GM12878 (cell line): ENCODE measurements at regions not wholly inside any gene's neighbourhood (a gene's known extent, or its start where the extent isn't known, plus 50 kb on each side); places are given as distances from the start of the nearest gene placed in this dataset.

Source experiments
- ATAC-seq: fragments of 200-7000 bp; cut with Tn5 transposase; 3 replicates; pipeline ENCODE4 v1.9.1; 2020; ENCODE audit warnings: mild to moderate bottlenecking, moderate library complexity
- BruUV-seq: library from RNA; stranded (reverse); fragments of 400-500 nt; replicated peaks from 2 replicates; lab custom pipeline; 2021; lab: Mats Ljungman, UMichigan
- CTCF ChIA-PET: fragments of 300-600 bp; sonication (Branson Sonifier 250); formaldehyde crosslinking; extraction: SDS; loops from one replicate; lab custom pipeline; 2021; ENCODE audit warnings: inconsistent platforms; lab: Yijun Ruan, JAX
- POLR2A ChIA-PET: fragments of 350-600 bp; formaldehyde crosslinking; extraction: SDS; loops from one replicate; lab custom pipeline; 2021; ENCODE audit warnings: inconsistent platforms; lab: Charles Lee
- RAD21 ChIA-PET: fragments of 300-600 bp; sonication (Branson Sonifier 250); formaldehyde crosslinking; loops from one replicate; lab custom pipeline; 2023; ENCODE audit warnings: antibody characterized with exemption; ENCODE audit not compliant: unreplicated experiment; lab: Charles Lee
- SMC1A ChIA-PET: fragments of 300-600 bp; sonication (Branson Sonifier 250); formaldehyde crosslinking; loops from one replicate; lab custom pipeline; 2023; ENCODE audit not compliant: unreplicated experiment, uncharacterized antibody; lab: Charles Lee
- DNase-seq: peaks from one replicate; pipeline ENCODE4 v3.0.0-alpha.2; 2011; ENCODE audit warnings: low read depth, low spot score
- FAIRE-seq: peaks from 3 replicates; lab custom pipeline; 2011; peaks lifted over from hg19 to GRCh38; lab: Jason Lieb, UNC
- H2AFZ ChIP-seq: 2 replicates; pipeline ENCODE4 v1.6.0; 2011; ENCODE audit warnings: low read depth, low read length, control low read depth; ENCODE audit not compliant: control insufficient read depth
- H3K27ac ChIP-seq: 2 replicates; pipeline ENCODE4 v1.5.1; 2011; ENCODE audit warnings: control low read depth; ENCODE audit not compliant: control insufficient read depth, insufficient read depth
- H3K27me3 ChIP-seq, 2 experiments: replicated peaks in 1 of 2; 2 replicates each; pipeline versions ENCODE4 v1.6.0 to v1.6.1; 2011; ENCODE audit warnings: low read length in 1 of 2; ENCODE audit not compliant: control insufficient read depth in 2 of 2, insufficient read depth in 2 of 2
- H3K36me3 ChIP-seq, 2 experiments: 2 replicates each; pipeline ENCODE4 v1.5.1; 2011; ENCODE audit warnings: low read length in 1 of 2; ENCODE audit not compliant: control insufficient read depth in 2 of 2, insufficient read depth in 2 of 2
- H3K4me1 ChIP-seq: 2 replicates; pipeline ENCODE4 v1.6.1; 2011; ENCODE audit warnings: mild to moderate bottlenecking, low read length, moderate library complexity, mixed read lengths; ENCODE audit not compliant: control insufficient read depth, insufficient read depth
- H3K4me2 ChIP-seq: 2 replicates; pipeline ENCODE4 v1.6.0; 2011; ENCODE audit warnings: control low read depth; ENCODE audit not compliant: control insufficient read depth, insufficient read depth
- H3K4me3 ChIP-seq: fragments of 200-600 bp; sonication (generic); 2 replicates; pipeline ENCODE4 v1.5.1; 2016
- H3K79me2 ChIP-seq: 2 replicates; pipeline ENCODE4 v1.6.0; 2011; ENCODE audit warnings: low read length; ENCODE audit not compliant: control insufficient read depth, insufficient read depth
- H3K9ac ChIP-seq: 2 replicates; pipeline ENCODE4 v1.8.0; 2011; ENCODE audit warnings: low read length, control low read depth, mixed read lengths; ENCODE audit not compliant: control insufficient read depth, insufficient read depth
- H3K9me3 ChIP-seq: replicated peaks from 3 replicates; pipeline ENCODE4 v1.5.1; 2011; ENCODE audit warnings: mild to moderate bottlenecking, low read length; ENCODE audit not compliant: control insufficient read depth, insufficient read depth
- H4K20me1 ChIP-seq: 2 replicates; pipeline ENCODE4 v1.6.0; 2011; ENCODE audit not compliant: control insufficient read depth, insufficient read depth
- ATF7 ChIP-seq: fragments of 450-650 bp; IDR thresholded peaks from 2 replicates; pipeline ENCODE4 v1.6.1; 2016; ENCODE audit warnings: low read depth, mild to moderate bottlenecking
- CHD2 ChIP-seq: IDR thresholded peaks from 2 replicates; pipeline ENCODE4 v1.6.1; 2011; ENCODE audit warnings: low read depth, low read length, improper control_type of control experiment, borderline replicate concordance
- EGR1 ChIP-seq, 2 experiments: IDR thresholded peaks; 1 replicate in 1 of 2; 2 replicates in 1 of 2; pipeline ENCODE4 v1.6.1; 2011 to 2012; ENCODE audit warnings: low read depth in 2 of 2, low read length in 2 of 2, borderline replicate concordance in 1 of 2, mild to moderate bottlenecking in 1 of 2, moderate library complexity in 1 of 2
- IKZF2 ChIP-seq, 2 experiments: fragments of 450-650 bp; IDR thresholded peaks; 2 replicates each; pipeline ENCODE4 v1.6.1; 2017; ENCODE audit warnings: mild to moderate bottlenecking in 2 of 2, moderate library complexity in 2 of 2
- MEF2A ChIP-seq: IDR thresholded peaks from 2 replicates; pipeline ENCODE4 v1.6.1; 2011; ENCODE audit warnings: low read depth, mild to moderate bottlenecking, low read length, moderate library complexity; ENCODE audit not compliant: insufficient read depth
- MYC ChIP-seq: IDR thresholded peaks from 2 replicates; pipeline ENCODE4 v1.6.1; 2011; ENCODE audit warnings: mild to moderate bottlenecking, low read length, moderate library complexity, inconsistent platforms; ENCODE audit not compliant: insufficient read depth, insufficient replicate concordance, insufficient read length, severe bottlenecking
- RBBP5 ChIP-seq: fragments of 200-600 bp; sonication (generic); conservative IDR thresholded peaks from 2 replicates; pipeline ENCODE4 v1.6.1; 2016
- SREBF1 ChIP-seq: IDR thresholded peaks from 2 replicates; pipeline ENCODE4 v1.6.1; 2012; ENCODE audit warnings: mild to moderate bottlenecking, low read length
- ZZZ3 ChIP-seq: IDR thresholded peaks from 2 replicates; pipeline ENCODE4 v1.6.1; 2011; ENCODE audit warnings: low read depth; ENCODE audit not compliant: control insufficient read depth, insufficient read length
- WGBS: methylation state at CpG from one replicate; pipeline ENCODE4 v1.1.6; 2016; ENCODE audit warnings: low lambda C conversion rate; ENCODE audit not compliant: insufficient replicate concordance, insufficient coverage; ENCODE audit errors: missing lambda C conversion rate; 5-methylcytosine and 5-hydroxymethylcytosine counted together
- in situ Hi-C: fragments of 300-500 bp; cut with MboI; formaldehyde crosslinking; loops from 9 replicates; pipeline ENCODE4 v1.14.3; 2018; ENCODE audit warnings: mixed read lengths
- intact Hi-C: fragments of 100-400 bp; cut with micrococcal nuclease; formaldehyde crosslinking; loops from one replicate; pipeline ENCODE4 v1.14.2; 2022; ENCODE audit not compliant: unreplicated experiment
- TF ChIP-seq, protein P1 (sequence below): fragments of 450-650 bp; IDR thresholded peaks from 2 replicates; pipeline ENCODE4 v1.6.1; 2016; ENCODE audit warnings: mild to moderate bottlenecking

DNA sequence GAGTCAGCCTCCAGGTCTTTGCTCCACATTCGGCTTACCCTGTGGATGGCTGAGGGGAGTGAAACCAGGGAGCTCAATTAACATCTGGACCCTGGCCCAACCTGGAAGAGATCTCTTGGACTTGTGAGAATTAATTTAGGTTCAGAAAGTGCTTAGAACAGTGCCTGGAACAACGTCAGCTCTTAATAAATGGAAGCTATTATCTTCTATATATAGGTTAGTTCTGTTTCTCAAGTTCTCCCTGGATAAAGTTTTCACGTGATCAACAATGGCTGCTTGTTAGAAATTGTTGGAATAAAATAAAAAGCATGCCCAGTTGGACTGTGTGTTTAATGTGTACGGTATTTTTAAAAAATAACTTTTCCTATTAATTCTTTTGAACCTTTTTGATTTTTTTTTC, 80.8 kb downstream of the TRIML1 start:
- Histone ChIP-seq H2AFZ (no peak overlapping the region), H3K4me3 (no peak overlapping the region), H3K9ac (no peak overlapping the region), H3K9me3 (no peaks in the 10 kb centered on the region), H3K36me3 (no peaks in the 10 kb centered on the region), H3K79me2 (no peaks in the 10 kb centered on the region), H3K27me3 (no peaks in the 10 kb centered on the region), H3K27ac (no peak overlapping the region), H3K4me2 (no peak overlapping the region), H4K20me1 (no peaks in the 10 kb centered on the region), H3K4me1 (no peaks in the 10 kb centered on the region)
- SMC1A ChIA-PET: no interaction called here
- POLR2A ChIA-PET: no interaction called here
- RAD21 ChIA-PET: no interaction called here
- 0% methylated on average over 4 of the region's 4 CpGs for WGBS
- no peak for DNase-seq
- ATAC-seq: no peak
- no TSS peak for BruUV-seq
- in situ Hi-C loops: no loop called here
- intact Hi-C loops: no loop called here
- no peak for FAIRE-seq
- TF ChIP-seq, protein P1, sequence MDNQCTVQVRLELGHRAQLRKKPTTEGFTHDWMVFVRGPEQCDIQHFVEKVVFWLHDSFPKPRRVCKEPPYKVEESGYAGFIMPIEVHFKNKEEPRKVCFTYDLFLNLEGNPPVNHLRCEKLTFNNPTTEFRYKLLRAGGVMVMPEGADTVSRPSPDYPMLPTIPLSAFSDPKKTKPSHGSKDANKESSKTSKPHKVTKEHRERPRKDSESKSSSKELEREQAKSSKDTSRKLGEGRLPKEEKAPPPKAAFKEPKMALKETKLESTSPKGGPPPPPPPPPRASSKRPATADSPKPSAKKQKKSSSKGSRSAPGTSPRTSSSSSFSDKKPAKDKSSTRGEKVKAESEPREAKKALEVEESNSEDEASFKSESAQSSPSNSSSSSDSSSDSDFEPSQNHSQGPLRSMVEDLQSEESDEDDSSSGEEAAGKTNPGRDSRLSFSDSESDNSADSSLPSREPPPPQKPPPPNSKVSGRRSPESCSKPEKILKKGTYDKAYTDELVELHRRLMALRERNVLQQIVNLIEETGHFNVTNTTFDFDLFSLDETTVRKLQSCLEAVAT: no peak
- TF ChIP-seq SREBF1 (no peak), MYC (no peak), IKZF2 (IDR thresholded peaks at IDR 0.05) (no peak), ZZZ3 (no peak), ATF7 (no peak), EGR1 (IDR thresholded peaks at IDR 0.05; ENCODE audit: borderline replicate concordance in 1 of 2, low read depth in 2 of 2, low read length in 2 of 2) (no peak), MEF2A (no peak), CHD2 (no peak), RBBP5 (no peak)
- CTCF ChIA-PET: interaction anchor here (0.5 to 0.7 kb wide), 2 partner anchors 10 to 891 kb away, joined by 3 read pairs; no protein-coding TSS in a partner anchor
